ENCODE measurements at regions not wholly inside any gene's neighbourhood (a gene's known extent, or its start where the extent isn't known, plus 50 kb on each side); places are given as distances from the start of the nearest gene placed in this dataset.

DNA sequence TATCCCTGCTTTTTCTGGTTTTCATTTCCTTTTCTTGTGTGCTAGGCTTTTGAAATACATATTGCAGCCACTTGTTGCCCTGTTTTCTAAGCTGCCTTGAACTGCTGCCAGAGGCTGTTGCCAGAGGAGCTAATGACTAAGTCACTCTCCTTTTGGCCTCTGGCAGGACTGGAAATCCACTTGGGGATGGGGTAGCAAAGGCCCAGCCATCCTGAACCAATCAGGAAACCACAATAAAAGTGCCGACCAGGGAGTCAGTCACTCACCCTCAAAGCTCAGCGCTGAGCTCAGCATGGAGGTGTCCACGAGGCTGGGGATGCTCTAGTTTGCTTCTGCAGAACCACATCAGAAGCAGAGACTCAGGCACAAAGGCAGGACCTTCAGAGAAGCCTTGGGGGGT, 813.0 kb downstream of the DHX35 start:
- TF ChIP-seq POLR2AphosphoS5 (IDR thresholded peaks at IDR 0.05; ENCODE audit: insufficient read depth, low read depth, low read length) (no peak), GATA2 (IDR thresholded peaks at IDR 0.05; ENCODE audit: insufficient read depth, insufficient read length, low read depth, low read length) (no peak), POLR2A (IDR thresholded peaks at IDR 0.05; ENCODE audit: low read depth, low read length) (no peak), EZH2 (IDR thresholded peaks at IDR 0.05; ENCODE audit: borderline replicate concordance, low read depth, low read length, severe bottlenecking) (no peak), MYC (IDR thresholded peaks at IDR 0.05; ENCODE audit: low read depth, low read length) (no peak), FOS (IDR thresholded peaks at IDR 0.05; ENCODE audit: borderline replicate concordance, insufficient read depth, low read length) (no peak)
- TF ChIP-seq, protein P1, sequence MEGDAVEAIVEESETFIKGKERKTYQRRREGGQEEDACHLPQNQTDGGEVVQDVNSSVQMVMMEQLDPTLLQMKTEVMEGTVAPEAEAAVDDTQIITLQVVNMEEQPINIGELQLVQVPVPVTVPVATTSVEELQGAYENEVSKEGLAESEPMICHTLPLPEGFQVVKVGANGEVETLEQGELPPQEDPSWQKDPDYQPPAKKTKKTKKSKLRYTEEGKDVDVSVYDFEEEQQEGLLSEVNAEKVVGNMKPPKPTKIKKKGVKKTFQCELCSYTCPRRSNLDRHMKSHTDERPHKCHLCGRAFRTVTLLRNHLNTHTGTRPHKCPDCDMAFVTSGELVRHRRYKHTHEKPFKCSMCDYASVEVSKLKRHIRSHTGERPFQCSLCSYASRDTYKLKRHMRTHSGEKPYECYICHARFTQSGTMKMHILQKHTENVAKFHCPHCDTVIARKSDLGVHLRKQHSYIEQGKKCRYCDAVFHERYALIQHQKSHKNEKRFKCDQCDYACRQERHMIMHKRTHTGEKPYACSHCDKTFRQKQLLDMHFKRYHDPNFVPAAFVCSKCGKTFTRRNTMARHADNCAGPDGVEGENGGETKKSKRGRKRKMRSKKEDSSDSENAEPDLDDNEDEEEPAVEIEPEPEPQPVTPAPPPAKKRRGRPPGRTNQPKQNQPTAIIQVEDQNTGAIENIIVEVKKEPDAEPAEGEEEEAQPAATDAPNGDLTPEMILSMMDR (IDR thresholded peaks at IDR 0.05; ENCODE audit: extremely low read depth in 1 of 2, insufficient read depth in 1 of 2, low read depth in 1 of 2, low read length in 2 of 2): no peak
- TF ChIP-seq, protein P2, sequence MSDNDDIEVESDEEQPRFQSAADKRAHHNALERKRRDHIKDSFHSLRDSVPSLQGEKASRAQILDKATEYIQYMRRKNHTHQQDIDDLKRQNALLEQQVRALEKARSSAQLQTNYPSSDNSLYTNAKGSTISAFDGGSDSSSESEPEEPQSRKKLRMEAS (IDR thresholded peaks at IDR 0.05; ENCODE audit: insufficient read depth, insufficient read length): no peak
